Osteoblast (primary cell): ENCODE measurements at regions not wholly inside any gene's neighbourhood (a gene's known extent, or its start where the extent isn't known, plus 50 kb on each side); places are given as distances from the start of the nearest gene placed in this dataset.

Experiments
- DNase-seq: peaks from one replicate; pipeline ENCODE4 v3.0.0; 2011; ENCODE audit warnings: low spot score, mixed read lengths; ENCODE audit not compliant: insufficient read length; ENCODE audit errors: missing footprints
- H2AFZ ChIP-seq: 2 replicates; pipeline ENCODE4 v1.6.0; 2011; ENCODE audit warnings: mild to moderate bottlenecking, low read length
- H3K27ac ChIP-seq: 2 replicates; pipeline ENCODE4 v1.5.1; 2011; ENCODE audit warnings: mild to moderate bottlenecking, low read depth, low read length, moderate library complexity
- H3K27me3 ChIP-seq: 2 replicates; pipeline ENCODE4 v1.6.0; 2012; ENCODE audit warnings: mild to moderate bottlenecking, control low read depth, inconsistent platforms, low read length, moderate library complexity; ENCODE audit not compliant: insufficient read depth
- H3K36me3 ChIP-seq: 2 replicates; pipeline ENCODE4 v1.5.1; 2011; ENCODE audit warnings: mild to moderate bottlenecking, low read length, control low read depth, moderate library complexity; ENCODE audit not compliant: insufficient read depth
- H3K4me1 ChIP-seq: 2 replicates; pipeline ENCODE4 v1.5.1; 2011; ENCODE audit warnings: mild to moderate bottlenecking, low read length, control low read depth, moderate library complexity; ENCODE audit not compliant: insufficient read depth
- H3K4me2 ChIP-seq: 2 replicates; pipeline ENCODE4 v1.6.0; 2011; ENCODE audit warnings: mild to moderate bottlenecking, low read length; ENCODE audit not compliant: insufficient read depth
- H3K4me3 ChIP-seq: fragments of 200-600 bp; sonication (generic); 3 replicates; pipeline ENCODE4 v1.5.1; 2012; ENCODE audit warnings: mild to moderate bottlenecking, low read length, inconsistent platforms; ENCODE audit not compliant: insufficient read depth
- H3K79me2 ChIP-seq: 2 replicates; pipeline ENCODE4 v1.6.0; 2012; ENCODE audit warnings: mild to moderate bottlenecking, low read length, control low read depth, inconsistent platforms; ENCODE audit not compliant: insufficient read depth
- H3K9me3 ChIP-seq: 2 replicates; pipeline ENCODE4 v1.5.1; 2011; ENCODE audit warnings: low read depth, low read length, control low read depth
- H4K20me1 ChIP-seq: 2 replicates; pipeline ENCODE4 v1.6.0; 2012; ENCODE audit warnings: mild to moderate bottlenecking, low read length, control low read depth; ENCODE audit not compliant: insufficient read depth
- CTCF ChIP-seq: IDR thresholded peaks from 2 replicates; pipeline ENCODE4 v1.5.1; 2011; ENCODE audit warnings: mild to moderate bottlenecking, low read depth, low read length, moderate library complexity; ENCODE audit errors: extremely low read depth

GRCh38 chr10:8310930-8311329, 256.4 kb downstream of the GATA3 start:
- H3K4me2 ChIP-seq: no peak overlapping the region
- no peak for TF ChIP-seq CTCF
- no peaks in the 10 kb centered on the region for H3K79me2 ChIP-seq
- H3K4me3 ChIP-seq: no peak overlapping the region
- no peaks in the 10 kb centered on the region for H4K20me1 ChIP-seq
- H3K4me1 ChIP-seq: no peaks in the 10 kb centered on the region
- no peak for DNase-seq
- no peak overlapping the region for H3K27ac ChIP-seq
- H3K9me3 ChIP-seq: no peaks in the 10 kb centered on the region
- H2AFZ ChIP-seq: no peak overlapping the region
- H3K27me3 ChIP-seq: no peaks in the 10 kb centered on the region
- H3K36me3 ChIP-seq: no peaks in the 10 kb centered on the region

- Histone ChIP-seq H4K20me1 (no peaks in the 10 kb centered on the region), H3K4me1 (no peaks in the 10 kb centered on the region), H3K27me3 (no peaks in the 10 kb centered on the region), H3K36me3 (no peaks in the 10 kb centered on the region), H3K79me2 (no peaks in the 10 kb centered on the region), H3K4me3 (no peak overlapping the region), H3K9me3 (no peaks in the 10 kb centered on the region), H2AFZ (no peak overlapping the region), H3K27ac (no peak overlapping the region), H3K4me2 (no peak overlapping the region)
- TF ChIP-seq CTCF: no peak
- no peak for DNase-seq
Observed at GRCh38 chr10:8311526-8312070, 257.1 kb downstream of the GATA3 start.

GRCh38 chr10:8312079-8312478, 257.6 kb downstream of the GATA3 start:
- no peaks in the 10 kb centered on the region for H3K36me3 ChIP-seq
- no peak for DNase-seq
- H2AFZ ChIP-seq: no peak overlapping the region
- H3K27ac ChIP-seq: no peak overlapping the region
- H3K79me2 ChIP-seq: no peaks in the 10 kb centered on the region
- H3K4me3 ChIP-seq: no peak overlapping the region
- H3K4me2 ChIP-seq: no peak overlapping the region
- TF ChIP-seq CTCF: no peak
- no peaks in the 10 kb centered on the region for H3K9me3 ChIP-seq
- H3K27me3 ChIP-seq: no peaks in the 10 kb centered on the region
- H3K4me1 ChIP-seq: no peaks in the 10 kb centered on the region
- no peaks in the 10 kb centered on the region for H4K20me1 ChIP-seq

GRCh38 chr10:8312781-8313180, 258.3 kb downstream of the GATA3 start:
- H4K20me1 ChIP-seq: no peaks in the 10 kb centered on the region
- no peaks in the 10 kb centered on the region for H3K27me3 ChIP-seq
- no peak overlapping the region for H3K27ac ChIP-seq
- H3K4me3 ChIP-seq: no peak overlapping the region
- no peak for TF ChIP-seq CTCF
- no peak overlapping the region for H2AFZ ChIP-seq
- H3K9me3 ChIP-seq: no peaks in the 10 kb centered on the region
- H3K4me2 ChIP-seq: no peak overlapping the region
- no peaks in the 10 kb centered on the region for H3K36me3 ChIP-seq
- H3K79me2 ChIP-seq: no peaks in the 10 kb centered on the region
- no peak for DNase-seq
- no peaks in the 10 kb centered on the region for H3K4me1 ChIP-seq
